ENCODE measurements at regions not wholly inside any gene's neighbourhood (a gene's known extent, or its start where the extent isn't known, plus 50 kb on each side); places are given as distances from the start of the nearest gene placed in this dataset.

- no peak overlapping the region for H3K27ac ChIP-seq (ENCODE audit: low read length)
- no peak for DNase-seq
- H3F3A ChIP-seq (ENCODE audit: low read length, unreplicated experiment), result no peaks in the 10 kb centered on the region
- no peaks in the 10 kb centered on the region for H3K4me1 ChIP-seq (ENCODE audit: insufficient read depth, low read length)
- 0 out of 2 replicates have a peak overlapping the region, but pooled peaks have one; percentile 26 for H2AFZ ChIP-seq (ENCODE audit: low read length)
- H3K9me2 ChIP-seq (replicated peaks; ENCODE audit: low read length), result no peaks in the 10 kb centered on the region
- no peaks in the 10 kb centered on the region for H3K79me2 ChIP-seq (ENCODE audit: low read length)
- intact Hi-C loops (cut with micrococcal nuclease), result no loop called here
- no peaks in the 10 kb centered on the region for H4K20me1 ChIP-seq (ENCODE audit: low read length)
- no peaks in the 10 kb centered on the region for H3K9me3 ChIP-seq (ENCODE audit: low read length)
- H3K27me3 ChIP-seq (ENCODE audit: low read length), result no peaks in the 10 kb centered on the region
- H3K4me2 ChIP-seq (ENCODE audit: low read length), result no peak overlapping the region
- H3K9ac ChIP-seq (ENCODE audit: low read length), result no peak overlapping the region
- ChIA-PET CTCF (no interaction called here), POLR2A (ENCODE audit: unreplicated experiment) (no interaction called here)
- no TSS peak for BruUV-seq (replicated peaks)
- H3K4me3 ChIP-seq (ENCODE audit: low read length), result no peak overlapping the region
- ATAC-seq, result no peak
- no peak for TF ChIP-seq CTCF (conservative IDR thresholded peaks at IDR 0.05; ENCODE audit: low read depth, low read length)
- no peak for TF ChIP-seq EZH2 (IDR thresholded peaks at IDR 0.05; ENCODE audit: low read length, unreplicated experiment)
- no peak for TF ChIP-seq EZH2phosphoT487 (IDR thresholded peaks at IDR 0.05; ENCODE audit: borderline replicate concordance, low read length)
- H3K36me3 ChIP-seq (ENCODE audit: low read depth, low read length), result no peaks in the 10 kb centered on the region
Measured at GRCh38 chr12:58381546-58381945, 440.2 kb downstream of the ATP23 start.

GRCh38 chr12:58384196-58384595, 442.8 kb downstream of the ATP23 start:
- Histone ChIP-seq H3K27ac (ENCODE audit: low read length) (no peak overlapping the region), H3F3A (ENCODE audit: low read length, unreplicated experiment) (peaks cover 4% of the 10 kb centered on the region), H3K27me3 (ENCODE audit: low read length) (no peaks in the 10 kb centered on the region), H2AFZ (ENCODE audit: low read length) (no peak overlapping the region), H3K9me3 (ENCODE audit: low read length) (no peaks in the 10 kb centered on the region), H4K20me1 (ENCODE audit: low read length) (no peaks in the 10 kb centered on the region), H3K4me3 (ENCODE audit: low read length) (no peak overlapping the region), H3K4me1 (ENCODE audit: insufficient read depth, low read length) (peaks cover 12% of the 10 kb centered on the region), H3K36me3 (ENCODE audit: low read depth, low read length) (no peaks in the 10 kb centered on the region), H3K9ac (ENCODE audit: low read length) (no peak overlapping the region), H3K79me2 (ENCODE audit: low read length) (no peaks in the 10 kb centered on the region), H3K4me2 (ENCODE audit: low read length) (no peak overlapping the region), H3K9me2 (replicated peaks; ENCODE audit: low read length) (no peaks in the 10 kb centered on the region)
- no peak for DNase-seq
- intact Hi-C loops (cut with micrococcal nuclease), result no loop called here
- TF ChIP-seq CTCF (conservative IDR thresholded peaks at IDR 0.05; ENCODE audit: low read depth, low read length) (no peak), EZH2 (IDR thresholded peaks at IDR 0.05; ENCODE audit: low read length, unreplicated experiment) (no peak)
- ChIA-PET CTCF (no interaction called here), POLR2A (ENCODE audit: unreplicated experiment) (no interaction called here)
- no TSS peak for BruUV-seq (replicated peaks)
- no peak for ATAC-seq

- ChIA-PET CTCF (no interaction called here), POLR2A (ENCODE audit: unreplicated experiment) (interaction anchor here (0.6 kb wide), 1 partner anchor 24 kb away, joined by 3 read pairs; no protein-coding TSS in a partner anchor)
- no peak for TF ChIP-seq CTCF (conservative IDR thresholded peaks at IDR 0.05; ENCODE audit: low read depth, low read length)
- TF ChIP-seq EZH2 (IDR thresholded peaks at IDR 0.05; ENCODE audit: low read length, unreplicated experiment), result no peak
- no peak for TF ChIP-seq EZH2phosphoT487 (IDR thresholded peaks at IDR 0.05; ENCODE audit: borderline replicate concordance, low read length)
- Histone ChIP-seq H3K36me3 (ENCODE audit: low read depth, low read length) (no peaks in the 10 kb centered on the region), H3K27me3 (ENCODE audit: low read length) (no peaks in the 10 kb centered on the region), H3K4me1 (ENCODE audit: insufficient read depth, low read length) (peaks cover 12% of the 10 kb centered on the region), H3K4me2 (ENCODE audit: low read length) (no peak overlapping the region), H4K20me1 (ENCODE audit: low read length) (no peaks in the 10 kb centered on the region), H2AFZ (ENCODE audit: low read length) (no peak overlapping the region), H3F3A (ENCODE audit: low read length, unreplicated experiment) (peaks cover 4% of the 10 kb centered on the region), H3K4me3 (ENCODE audit: low read length) (no peak overlapping the region), H3K9me2 (replicated peaks; ENCODE audit: low read length) (no peaks in the 10 kb centered on the region), H3K79me2 (ENCODE audit: low read length) (no peaks in the 10 kb centered on the region), H3K9ac (ENCODE audit: low read length) (no peak overlapping the region), H3K27ac (ENCODE audit: low read length) (no peak overlapping the region), H3K9me3 (ENCODE audit: low read length) (no peaks in the 10 kb centered on the region)
- DNase-seq, result no peak
- BruUV-seq (replicated peaks), result no TSS peak
- ATAC-seq, result no peak
- intact Hi-C loops (cut with micrococcal nuclease), result no loop called here
Measured at GRCh38 chr12:58386136-58386535, 444.8 kb downstream of the ATP23 start.
